ENCODE measurements at regions not wholly inside any gene's neighbourhood (a gene's known extent, or its start where the extent isn't known, plus 50 kb on each side); places are given as distances from the start of the nearest gene placed in this dataset.

GRCh38 chr22:27213766-27214581, 556.6 kb downstream of the MIAT start:
- TF ChIP-seq CTCF (IDR thresholded peaks at IDR 0.05) (no peak), EZH2 (IDR thresholded peaks at IDR 0.05; ENCODE audit: borderline replicate concordance, insufficient read depth, low read depth, low read length, poor library complexity, severe bottlenecking) (no peak)
